ENCODE measurements at regions not wholly inside any gene's neighbourhood (a gene's known extent, or its start where the extent isn't known, plus 50 kb on each side); places are given as distances from the start of the nearest gene placed in this dataset.

DNA sequence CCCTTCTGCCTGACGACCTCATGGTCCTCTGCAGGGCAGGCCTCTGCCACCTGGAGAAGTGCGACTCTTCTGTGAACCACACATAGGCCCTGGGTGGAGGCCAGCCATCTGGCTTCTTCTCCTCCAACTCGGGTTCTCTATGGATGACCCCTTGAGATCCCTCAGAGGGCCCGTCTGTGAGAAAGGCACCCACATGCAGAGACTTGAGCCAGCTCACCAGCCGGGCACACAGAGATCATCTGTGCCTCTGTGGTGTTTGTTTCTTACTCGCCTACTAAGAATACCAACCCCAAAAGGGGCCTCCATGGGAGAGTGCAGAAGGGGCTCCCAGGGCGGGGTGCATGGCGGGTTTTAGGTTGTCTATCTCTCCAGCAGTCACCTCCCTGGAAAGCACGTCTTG, 176.5 kb upstream of the SALL3 start:
- no peaks in the 10 kb centered on the region for H3K4me1 ChIP-seq (ENCODE audit: low read length)
- no peak for TF ChIP-seq EZH2phosphoT487 (IDR thresholded peaks at IDR 0.05; ENCODE audit: low read depth)
- TF ChIP-seq, protein P1, sequence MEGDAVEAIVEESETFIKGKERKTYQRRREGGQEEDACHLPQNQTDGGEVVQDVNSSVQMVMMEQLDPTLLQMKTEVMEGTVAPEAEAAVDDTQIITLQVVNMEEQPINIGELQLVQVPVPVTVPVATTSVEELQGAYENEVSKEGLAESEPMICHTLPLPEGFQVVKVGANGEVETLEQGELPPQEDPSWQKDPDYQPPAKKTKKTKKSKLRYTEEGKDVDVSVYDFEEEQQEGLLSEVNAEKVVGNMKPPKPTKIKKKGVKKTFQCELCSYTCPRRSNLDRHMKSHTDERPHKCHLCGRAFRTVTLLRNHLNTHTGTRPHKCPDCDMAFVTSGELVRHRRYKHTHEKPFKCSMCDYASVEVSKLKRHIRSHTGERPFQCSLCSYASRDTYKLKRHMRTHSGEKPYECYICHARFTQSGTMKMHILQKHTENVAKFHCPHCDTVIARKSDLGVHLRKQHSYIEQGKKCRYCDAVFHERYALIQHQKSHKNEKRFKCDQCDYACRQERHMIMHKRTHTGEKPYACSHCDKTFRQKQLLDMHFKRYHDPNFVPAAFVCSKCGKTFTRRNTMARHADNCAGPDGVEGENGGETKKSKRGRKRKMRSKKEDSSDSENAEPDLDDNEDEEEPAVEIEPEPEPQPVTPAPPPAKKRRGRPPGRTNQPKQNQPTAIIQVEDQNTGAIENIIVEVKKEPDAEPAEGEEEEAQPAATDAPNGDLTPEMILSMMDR (IDR thresholded peaks at IDR 0.05; ENCODE audit: low read depth, low read length), result no peak
- no peak overlapping the region for H2AFZ ChIP-seq (ENCODE audit: low read depth, low read length)

DNA sequence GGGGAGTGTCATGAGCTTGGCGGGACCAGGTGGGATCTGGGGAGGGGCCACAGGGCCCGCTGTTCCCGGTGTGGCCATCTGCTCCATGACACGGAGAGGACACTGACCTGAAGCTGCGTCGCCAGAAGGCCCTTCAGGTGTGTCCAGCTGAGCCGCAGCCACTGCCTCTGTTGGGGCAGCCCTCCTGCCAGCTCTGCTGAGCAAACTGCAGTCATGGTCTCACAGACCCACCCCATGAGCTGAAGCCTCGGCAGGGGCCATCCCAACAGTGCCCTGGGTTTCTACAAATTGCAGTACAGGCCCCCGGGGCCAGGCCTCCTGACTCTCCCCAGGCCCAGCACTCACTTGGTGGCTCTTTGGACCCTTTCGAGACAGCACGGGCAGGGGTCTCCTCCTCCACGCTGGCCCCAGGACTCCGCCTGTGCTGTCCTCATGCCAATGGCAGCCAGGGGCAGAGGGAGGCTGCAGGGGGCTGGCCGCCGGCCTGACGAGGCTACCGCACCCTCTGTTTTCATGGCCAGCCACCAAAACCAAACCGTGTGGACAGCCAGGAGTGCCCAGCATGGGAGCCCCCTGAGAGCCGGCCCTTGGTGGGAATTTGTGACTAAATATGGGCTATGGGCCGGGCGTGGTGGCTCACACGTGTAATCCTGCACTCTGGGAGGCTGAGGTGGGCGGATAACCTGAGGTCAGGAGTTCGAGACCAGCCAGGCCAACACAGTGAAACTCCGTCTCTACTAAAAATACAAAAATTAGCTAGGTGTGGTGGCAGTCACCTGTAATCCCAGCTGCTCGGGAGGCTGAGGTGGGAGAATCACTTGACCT, 175.2 kb upstream of the SALL3 start:
- no peak for TF ChIP-seq EZH2phosphoT487 (IDR thresholded peaks at IDR 0.05; ENCODE audit: low read depth)
- TF ChIP-seq, protein P1 (IDR thresholded peaks at IDR 0.05; ENCODE audit: low read depth, low read length), result no peak
- Histone ChIP-seq H3K4me3 (ENCODE audit: low read length) (no peak overlapping the region), H3K9ac (ENCODE audit: low read length) (no peak overlapping the region)

More for the DNA sequence above, 176.5 kb upstream of the SALL3 start:
- Histone ChIP-seq H3K79me2 (ENCODE audit: low read length) (no peaks in the 10 kb centered on the region), H3K27me3 (ENCODE audit: low read depth, low read length) (peaks cover 3% of the 10 kb centered on the region; the same call in 1 of the 2 replicates), H3K9me3 (ENCODE audit: insufficient read depth, low read length) (peaks cover 3% of the 10 kb centered on the region; the same call in 1 of the 2 replicates), H4K20me1 (ENCODE audit: insufficient read depth, low read length) (no peaks in the 10 kb centered on the region), H3K9ac (ENCODE audit: low read length) (no peak overlapping the region), H3K4me3 (ENCODE audit: low read length) (no peak overlapping the region), H3K27ac (ENCODE audit: low read length) (no peak overlapping the region), H3K36me3 (replicated peaks; ENCODE audit: low read depth, low read length) (no peaks in the 10 kb centered on the region), H3K4me2 (ENCODE audit: low read length) (no peak overlapping the region)

DNA sequence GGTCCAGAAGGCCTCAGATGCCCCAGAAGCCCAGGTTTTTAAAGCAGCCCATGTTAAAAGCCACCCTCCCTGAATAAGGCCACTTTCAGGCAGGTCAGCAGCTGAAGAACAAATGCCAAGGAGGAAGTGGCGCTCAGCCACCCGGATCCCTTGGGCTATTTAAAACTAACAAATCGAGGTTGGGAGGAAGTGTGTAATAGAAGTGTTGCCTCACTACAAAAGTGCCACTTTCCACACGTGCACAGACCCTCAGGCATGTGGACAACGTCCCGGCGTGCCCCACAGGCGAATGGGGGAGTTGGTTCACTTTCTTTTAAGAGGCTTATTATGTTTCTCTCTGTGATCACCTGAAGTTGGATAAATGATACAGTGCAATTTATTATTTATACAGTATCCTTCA, 173.8 kb upstream of the SALL3 start:
- TF ChIP-seq EZH2phosphoT487 (IDR thresholded peaks at IDR 0.05; ENCODE audit: low read depth), result no peak
- TF ChIP-seq, protein P1 (IDR thresholded peaks at IDR 0.05; ENCODE audit: low read depth, low read length), result no peak
- Histone ChIP-seq H3K4me3 (ENCODE audit: low read length) (no peak overlapping the region), H3K4me1 (ENCODE audit: low read length) (no peaks in the 10 kb centered on the region), H3K36me3 (replicated peaks; ENCODE audit: low read depth, low read length) (no peaks in the 10 kb centered on the region), H3K79me2 (ENCODE audit: low read length) (no peaks in the 10 kb centered on the region), H3K9me3 (ENCODE audit: insufficient read depth, low read length) (peaks cover 3% of the 10 kb centered on the region), H3K27ac (ENCODE audit: low read length) (no peak overlapping the region), H3K4me2 (ENCODE audit: low read length) (no peak overlapping the region), H2AFZ (ENCODE audit: low read depth, low read length) (no peak overlapping the region), H4K20me1 (ENCODE audit: insufficient read depth, low read length) (no peaks in the 10 kb centered on the region), H3K27me3 (ENCODE audit: low read depth, low read length) (peaks cover 4% of the 10 kb centered on the region; the same call in 1 of the 2 replicates), H3K9ac (ENCODE audit: low read length) (no peak overlapping the region)

More for the DNA sequence above, 175.2 kb upstream of the SALL3 start:
- peaks cover 4% of the 10 kb centered on the region; the same call in 1 of the 2 replicates for H3K27me3 ChIP-seq (ENCODE audit: low read depth, low read length)
- no peaks in the 10 kb centered on the region for H3K36me3 ChIP-seq (replicated peaks; ENCODE audit: low read depth, low read length)
- no peaks in the 10 kb centered on the region for H3K4me1 ChIP-seq (ENCODE audit: low read length)
- no peak overlapping the region for H2AFZ ChIP-seq (ENCODE audit: low read depth, low read length)
- no peaks in the 10 kb centered on the region for H3K79me2 ChIP-seq (ENCODE audit: low read length)
- no peaks in the 10 kb centered on the region for H4K20me1 ChIP-seq (ENCODE audit: insufficient read depth, low read length)
- no peak overlapping the region for H3K4me2 ChIP-seq (ENCODE audit: low read length)
- peaks cover 3% of the 10 kb centered on the region; the same call in 1 of the 2 replicates for H3K9me3 ChIP-seq (ENCODE audit: insufficient read depth, low read length)
- no peak overlapping the region for H3K27ac ChIP-seq (ENCODE audit: low read length)

DNA sequence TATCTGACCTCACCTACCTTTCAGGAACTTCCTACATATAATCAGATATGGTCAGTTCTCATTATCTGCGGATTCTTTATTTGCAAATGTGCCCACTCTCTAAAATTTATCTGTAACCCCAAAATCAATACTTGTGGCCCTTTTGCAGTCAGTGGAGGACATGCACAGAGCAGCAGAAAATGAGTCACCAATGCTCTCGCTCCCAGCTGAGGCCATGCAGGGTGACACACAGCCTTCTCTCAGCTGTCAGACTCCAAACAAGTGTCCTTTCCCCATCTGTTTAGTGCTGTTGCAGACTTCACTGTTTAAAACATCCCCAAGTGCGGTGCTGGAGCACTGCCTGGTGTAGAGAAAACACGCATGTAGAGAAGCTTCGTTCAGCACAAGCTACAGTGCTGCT, 171.9 kb upstream of the SALL3 start:
- Histone ChIP-seq H3K36me3 (replicated peaks; ENCODE audit: low read depth, low read length) (no peaks in the 10 kb centered on the region), H3K79me2 (ENCODE audit: low read length) (no peaks in the 10 kb centered on the region), H3K27ac (ENCODE audit: low read length) (no peak overlapping the region), H2AFZ (ENCODE audit: low read depth, low read length) (no peak overlapping the region), H3K9ac (ENCODE audit: low read length) (no peak overlapping the region), H3K4me2 (ENCODE audit: low read length) (no peak overlapping the region), H3K4me1 (ENCODE audit: low read length) (no peaks in the 10 kb centered on the region), H3K4me3 (ENCODE audit: low read length) (no peak overlapping the region), H3K27me3 (ENCODE audit: low read depth, low read length) (peaks cover 4% of the 10 kb centered on the region; the same call in 1 of the 2 replicates), H4K20me1 (ENCODE audit: insufficient read depth, low read length) (no peaks in the 10 kb centered on the region), H3K9me3 (ENCODE audit: insufficient read depth, low read length) (peaks cover 7% of the 10 kb centered on the region)
- TF ChIP-seq, protein P1 (IDR thresholded peaks at IDR 0.05; ENCODE audit: low read depth, low read length), result no peak
- no peak for TF ChIP-seq EZH2phosphoT487 (IDR thresholded peaks at IDR 0.05; ENCODE audit: low read depth)
